HepG2 (cell line): ENCODE measurements at regions not wholly inside any gene's neighbourhood (a gene's known extent, or its start where the extent isn't known, plus 50 kb on each side); places are given as distances from the start of the nearest gene placed in this dataset.

Experiments used
- EZH2 ChIP-seq: conservative IDR thresholded peaks from 2 replicates; pipeline ENCODE4 v1.6.1; 2012; ENCODE audit warnings: mild to moderate bottlenecking, low read depth, low read length, moderate library complexity
- GLI4 ChIP-seq: sonication (generic); formaldehyde crosslinking; IDR thresholded peaks from 2 replicates; pipeline ENCODE4 v1.5.1; 2020; ENCODE audit warnings: missing genetic modification reagents, mild to moderate bottlenecking, moderate library complexity, borderline replicate concordance
- HIVEP1 ChIP-seq: sonication (generic); formaldehyde crosslinking; IDR thresholded peaks from 2 replicates; pipeline ENCODE4 v1.4.0; 2020; ENCODE audit warnings: mild to moderate bottlenecking, missing genetic modification reagents
- PHF21A ChIP-seq: sonication (generic); formaldehyde crosslinking; IDR thresholded peaks from 2 replicates; pipeline ENCODE4 v1.5.0; 2020; ENCODE audit warnings: mild to moderate bottlenecking, missing genetic modification reagents
- TBP ChIP-seq: sonication (generic); formaldehyde crosslinking; IDR thresholded peaks from 2 replicates; pipeline ENCODE4 v1.5.0; 2020; ENCODE audit warnings: missing genetic modification reagents
- TFE3 ChIP-seq: IDR thresholded peaks from 2 replicates; pipeline ENCODE4 v1.6.1; 2016
- ZFX ChIP-seq: sonication (generic); formaldehyde crosslinking; IDR thresholded peaks from 2 replicates; pipeline ENCODE4 v1.4.0; 2020; ENCODE audit warnings: mild to moderate bottlenecking, low read depth, missing genetic modification reagents, moderate library complexity
- ZNF138 ChIP-seq: sonication (generic); formaldehyde crosslinking; IDR thresholded peaks from 2 replicates; pipeline ENCODE4 v1.5.0; 2020; ENCODE audit warnings: mild to moderate bottlenecking, low read depth, missing genetic modification reagents
- ZNF331 ChIP-seq: sonication (generic); formaldehyde crosslinking; IDR thresholded peaks from 2 replicates; pipeline ENCODE4 v1.4.0; 2020; ENCODE audit warnings: missing genetic modification reagents
- TF ChIP-seq, protein P1 (sequence below): IDR thresholded peaks from 2 replicates; pipeline ENCODE4 v1.6.1; 2016; ENCODE audit warnings: control low read depth
- TF ChIP-seq, protein P2 (sequence below): sonication (generic); formaldehyde crosslinking; IDR thresholded peaks from 2 replicates; pipeline ENCODE4 v1.5.0; 2020; ENCODE audit warnings: mild to moderate bottlenecking, missing genetic modification reagents, moderate library complexity

- no peak for TF ChIP-seq EZH2
- no peak for TF ChIP-seq TBP (CRISPR knock-in tag)
- TF ChIP-seq HIVEP1: no peak
- no peak for TF ChIP-seq ZNF331 (CRISPR knock-in tag)
- TF ChIP-seq, protein P1, sequence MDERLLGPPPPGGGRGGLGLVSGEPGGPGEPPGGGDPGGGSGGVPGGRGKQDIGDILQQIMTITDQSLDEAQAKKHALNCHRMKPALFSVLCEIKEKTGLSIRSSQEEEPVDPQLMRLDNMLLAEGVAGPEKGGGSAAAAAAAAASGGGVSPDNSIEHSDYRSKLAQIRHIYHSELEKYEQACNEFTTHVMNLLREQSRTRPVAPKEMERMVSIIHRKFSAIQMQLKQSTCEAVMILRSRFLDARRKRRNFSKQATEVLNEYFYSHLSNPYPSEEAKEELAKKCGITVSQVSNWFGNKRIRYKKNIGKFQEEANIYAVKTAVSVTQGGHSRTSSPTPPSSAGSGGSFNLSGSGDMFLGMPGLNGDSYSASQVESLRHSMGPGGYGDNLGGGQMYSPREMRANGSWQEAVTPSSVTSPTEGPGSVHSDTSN (CRISPR knock-in tag): no peak
- no peak for TF ChIP-seq GLI4
- no peak for TF ChIP-seq ZFX (CRISPR knock-in tag)
- no peak for TF ChIP-seq TFE3
- TF ChIP-seq, protein P2, sequence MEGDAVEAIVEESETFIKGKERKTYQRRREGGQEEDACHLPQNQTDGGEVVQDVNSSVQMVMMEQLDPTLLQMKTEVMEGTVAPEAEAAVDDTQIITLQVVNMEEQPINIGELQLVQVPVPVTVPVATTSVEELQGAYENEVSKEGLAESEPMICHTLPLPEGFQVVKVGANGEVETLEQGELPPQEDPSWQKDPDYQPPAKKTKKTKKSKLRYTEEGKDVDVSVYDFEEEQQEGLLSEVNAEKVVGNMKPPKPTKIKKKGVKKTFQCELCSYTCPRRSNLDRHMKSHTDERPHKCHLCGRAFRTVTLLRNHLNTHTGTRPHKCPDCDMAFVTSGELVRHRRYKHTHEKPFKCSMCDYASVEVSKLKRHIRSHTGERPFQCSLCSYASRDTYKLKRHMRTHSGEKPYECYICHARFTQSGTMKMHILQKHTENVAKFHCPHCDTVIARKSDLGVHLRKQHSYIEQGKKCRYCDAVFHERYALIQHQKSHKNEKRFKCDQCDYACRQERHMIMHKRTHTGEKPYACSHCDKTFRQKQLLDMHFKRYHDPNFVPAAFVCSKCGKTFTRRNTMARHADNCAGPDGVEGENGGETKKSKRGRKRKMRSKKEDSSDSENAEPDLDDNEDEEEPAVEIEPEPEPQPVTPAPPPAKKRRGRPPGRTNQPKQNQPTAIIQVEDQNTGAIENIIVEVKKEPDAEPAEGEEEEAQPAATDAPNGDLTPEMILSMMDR: no peak
- no peak for TF ChIP-seq ZNF138 (CRISPR knock-in tag)
- no peak for TF ChIP-seq PHF21A (CRISPR knock-in tag)
Measured at GRCh38 chr14:30339311-30339901, 219.6 kb upstream of the G2E3 start.
